Panc1 (cell line): ENCODE measurements at regions not wholly inside any gene's neighbourhood (a gene's known extent, or its start where the extent isn't known, plus 50 kb on each side); places are given as distances from the start of the nearest gene placed in this dataset.

Experiments
- ATAC-seq: fragments of 200-7000 bp; cut with Tn5 transposase; 2 replicates; pipeline ENCODE4 v1.9.1; 2020; ENCODE audit warnings: mild to moderate bottlenecking, moderate library complexity
- BruUV-seq: library from RNA; stranded (reverse); fragments of 400-500 nt; replicated peaks from 2 replicates; lab custom pipeline; 2021; lab: Mats Ljungman, UMichigan
- CTCF ChIA-PET: fragments of 300-600 bp; sonication (Branson Sonifier 250); formaldehyde crosslinking; loops from one replicate; lab custom pipeline; 2022; ENCODE audit warnings: antibody characterized with exemption; lab: Charles Lee
- POLR2A ChIA-PET: fragments of 300-600 bp; sonication (Branson Sonifier 250); formaldehyde crosslinking; loops from one replicate; lab custom pipeline; 2022; ENCODE audit warnings: antibody characterized with exemption; lab: Charles Lee
- DNase-seq: peaks from one replicate; pipeline ENCODE4 v3.0.0-alpha.2; 2010; ENCODE audit warnings: low read depth, low spot score
- H3K27ac ChIP-seq: 2 replicates; pipeline ENCODE4 v1.5.1; 2011; ENCODE audit warnings: mild to moderate bottlenecking, low read length, inconsistent platforms
- H3K27me3 ChIP-seq: fragments of 200-500 bp; sonication (Bioruptor generic); 2 replicates; pipeline ENCODE4 v1.6.0; 2014; ENCODE audit warnings: low read length, inconsistent platforms; ENCODE audit not compliant: control insufficient read depth, insufficient read depth
- H3K36me3 ChIP-seq: fragments of 200-500 bp; sonication (Bioruptor generic); 2 replicates; pipeline ENCODE4 v1.5.1; 2014; ENCODE audit warnings: inconsistent platforms, mild to moderate bottlenecking, low read length, moderate library complexity; ENCODE audit not compliant: control insufficient read depth, insufficient read depth
- H3K4me1 ChIP-seq: 2 replicates; pipeline ENCODE4 v1.5.1; 2011; ENCODE audit warnings: inconsistent platforms, mild to moderate bottlenecking, low read length, moderate library complexity; ENCODE audit not compliant: control insufficient read depth, insufficient read depth
- H3K4me3 ChIP-seq, 2 experiments: 2 replicates each; pipeline ENCODE4 v1.5.1; 2011 to 2012; ENCODE audit warnings: low read depth in 2 of 2, low read length in 2 of 2, mild to moderate bottlenecking in 2 of 2, inconsistent platforms in 1 of 2, moderate library complexity in 1 of 2
- H3K9me3 ChIP-seq: fragments of 200-500 bp; sonication (Bioruptor generic); 2 replicates; pipeline ENCODE4 v1.5.1; 2014; ENCODE audit warnings: low read depth, mild to moderate bottlenecking, inconsistent platforms, low read length, moderate library complexity; ENCODE audit not compliant: control insufficient read depth, insufficient read depth
- POLR2AphosphoS5 ChIP-seq: IDR thresholded peaks from 2 replicates; pipeline ENCODE4 v1.6.1; 2012; ENCODE audit warnings: mild to moderate bottlenecking, low read depth, low read length, moderate library complexity
- REST ChIP-seq, 2 experiments: IDR thresholded peaks; 2 replicates each; pipeline ENCODE4 v1.6.1; 2011 to 2012; ENCODE audit warnings: low read depth in 2 of 2, control low read depth in 1 of 2, low read length in 1 of 2, mild to moderate bottlenecking in 1 of 2, moderate library complexity in 1 of 2; ENCODE audit not compliant: insufficient read depth in 1 of 2
- SIN3A ChIP-seq: IDR thresholded peaks from 2 replicates; pipeline ENCODE4 v1.6.1; 2012; ENCODE audit warnings: low read depth, mild to moderate bottlenecking, low read length, moderate library complexity, borderline replicate concordance; ENCODE audit not compliant: insufficient read depth
- TCF7L2 ChIP-seq: IDR thresholded peaks from 2 replicates; pipeline ENCODE4 v1.6.1; 2011; ENCODE audit warnings: mild to moderate bottlenecking, low read depth, low read length, inconsistent platforms
- in situ Hi-C: cut with HindIII; loops from 2 replicates; pipeline ENCODE4 v1.10.0; 2016; ENCODE audit warnings: low sequenced_read_pairs, low pct_unique_long_range_greater_than_20kb
- intact Hi-C: fragments of 100-400 bp; cut with micrococcal nuclease; formaldehyde crosslinking; loops from one replicate; pipeline ENCODE4 v1.10.0; 2022; ENCODE audit not compliant: unreplicated experiment
- TF ChIP-seq, protein P1 (sequence below): fragments of 450-650 bp; IDR thresholded peaks from 2 replicates; pipeline ENCODE4 v1.5.1; 2017; ENCODE audit warnings: mild to moderate bottlenecking

GRCh38 chr13:99866781-99867180, 104.8 kb downstream of the ZIC5 start:
- intact Hi-C loops, result no loop called here
- Histone ChIP-seq H3K27ac (no peak overlapping the region), H3K9me3 (no peaks in the 10 kb centered on the region), H3K27me3 (no peaks in the 10 kb centered on the region), H3K36me3 (no peaks in the 10 kb centered on the region; the same call in 1 of the 2 replicates), H3K4me1 (no peaks in the 10 kb centered on the region), H3K4me3 (no peak overlapping the region)
- TF ChIP-seq SIN3A (no peak), REST (IDR thresholded peaks at IDR 0.05; ENCODE audit: insufficient read depth in 1 of 2, low read depth in 2 of 2, low read length in 1 of 2) (no peak), POLR2AphosphoS5 (no peak), TCF7L2 (no peak)
- TF ChIP-seq, protein P1, sequence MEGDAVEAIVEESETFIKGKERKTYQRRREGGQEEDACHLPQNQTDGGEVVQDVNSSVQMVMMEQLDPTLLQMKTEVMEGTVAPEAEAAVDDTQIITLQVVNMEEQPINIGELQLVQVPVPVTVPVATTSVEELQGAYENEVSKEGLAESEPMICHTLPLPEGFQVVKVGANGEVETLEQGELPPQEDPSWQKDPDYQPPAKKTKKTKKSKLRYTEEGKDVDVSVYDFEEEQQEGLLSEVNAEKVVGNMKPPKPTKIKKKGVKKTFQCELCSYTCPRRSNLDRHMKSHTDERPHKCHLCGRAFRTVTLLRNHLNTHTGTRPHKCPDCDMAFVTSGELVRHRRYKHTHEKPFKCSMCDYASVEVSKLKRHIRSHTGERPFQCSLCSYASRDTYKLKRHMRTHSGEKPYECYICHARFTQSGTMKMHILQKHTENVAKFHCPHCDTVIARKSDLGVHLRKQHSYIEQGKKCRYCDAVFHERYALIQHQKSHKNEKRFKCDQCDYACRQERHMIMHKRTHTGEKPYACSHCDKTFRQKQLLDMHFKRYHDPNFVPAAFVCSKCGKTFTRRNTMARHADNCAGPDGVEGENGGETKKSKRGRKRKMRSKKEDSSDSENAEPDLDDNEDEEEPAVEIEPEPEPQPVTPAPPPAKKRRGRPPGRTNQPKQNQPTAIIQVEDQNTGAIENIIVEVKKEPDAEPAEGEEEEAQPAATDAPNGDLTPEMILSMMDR, result no peak
- DNase-seq (no peak), ATAC-seq (no peak)
- BruUV-seq, result no TSS peak
- in situ Hi-C loops, result no loop called here
- POLR2A ChIA-PET, result no interaction called here
- CTCF ChIA-PET, result no interaction called here

DNA sequence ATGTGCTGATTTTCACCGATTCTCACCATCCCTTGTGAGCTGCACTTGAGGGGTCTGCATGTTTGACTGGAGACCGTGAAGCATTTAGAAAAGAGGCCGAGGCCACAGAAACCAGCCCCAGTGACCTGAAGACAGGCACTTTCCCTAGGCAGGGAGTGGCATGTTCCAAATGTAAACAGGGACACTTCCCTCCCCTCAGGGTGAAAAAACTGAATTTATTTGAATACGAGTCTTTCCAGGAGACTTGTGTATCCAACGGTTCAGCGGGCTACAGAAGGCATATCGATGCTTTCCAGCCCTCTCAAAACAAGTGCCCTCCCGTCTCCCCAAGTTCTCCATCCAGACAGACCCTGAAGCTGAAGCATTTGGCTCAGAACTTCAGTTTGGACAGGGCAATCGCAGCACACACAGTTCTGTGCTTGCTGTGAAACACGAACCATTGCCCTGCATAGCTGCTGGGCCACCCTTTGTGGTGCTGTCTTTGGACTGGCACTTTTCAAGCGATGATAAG, 106.1 kb downstream of the ZIC5 start:
- CTCF ChIA-PET, result no interaction called here

DNA sequence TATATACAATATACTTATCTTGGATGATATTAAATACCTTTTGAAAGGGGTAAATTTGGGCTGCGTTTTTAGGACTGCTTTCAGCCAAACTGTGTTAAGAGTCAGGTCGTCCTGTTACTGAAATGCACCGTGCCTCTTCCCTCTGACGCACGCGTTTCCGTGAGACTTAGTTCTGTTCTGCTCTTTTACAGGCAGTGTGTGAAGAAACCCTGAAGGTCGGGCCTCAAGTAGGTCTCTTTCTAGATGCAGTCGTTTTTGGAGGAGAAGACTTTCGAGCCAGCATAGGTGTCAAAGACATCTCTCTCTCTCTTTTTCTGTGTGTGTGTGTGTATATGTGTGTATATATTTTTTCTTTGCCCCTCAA, 107.0 kb downstream of the ZIC5 start:
- ChIA-PET POLR2A (no interaction called here), CTCF (no interaction called here)
- no peaks in the 10 kb centered on the region for H3K4me1 ChIP-seq
- no peaks in the 10 kb centered on the region; the same call in 1 of the 2 replicates for H3K36me3 ChIP-seq
- in situ Hi-C loops, result no loop called here
- intact Hi-C loops, result no loop called here
- TF ChIP-seq, protein P1, result no peak
- H3K4me3 ChIP-seq, result no peak overlapping the region
- H3K9me3 ChIP-seq, result no peaks in the 10 kb centered on the region
- DNase-seq, result no peak
- H3K27ac ChIP-seq, result no peak overlapping the region
- no TSS peak for BruUV-seq
- no peak for ATAC-seq
- no peaks in the 10 kb centered on the region for H3K27me3 ChIP-seq

More for the DNA sequence above, 106.1 kb downstream of the ZIC5 start:
- no peaks in the 10 kb centered on the region; the same call in 1 of the 2 replicates for H3K36me3 ChIP-seq
- intact Hi-C loops (no loop called here), in situ Hi-C loops (no loop called here)
- no peaks in the 10 kb centered on the region for H3K4me1 ChIP-seq
- H3K27ac ChIP-seq, result no peak overlapping the region
- no peaks in the 10 kb centered on the region for H3K9me3 ChIP-seq
- no peaks in the 10 kb centered on the region for H3K27me3 ChIP-seq
- H3K4me3 ChIP-seq, result no peak overlapping the region
- POLR2A ChIA-PET, result no interaction called here
- DNase-seq (no peak), ATAC-seq (no peak)
- BruUV-seq, result no TSS peak
- no peak for TF ChIP-seq SIN3A
- TF ChIP-seq TCF7L2, result no peak
